ENCODE measurements at regions not wholly inside any gene's neighbourhood (a gene's known extent, or its start where the extent isn't known, plus 50 kb on each side); places are given as distances from the start of the nearest gene placed in this dataset.

GRCh38 chr5:92163906-92164305, 780.8 kb upstream of the ARRDC3 start:
- TF ChIP-seq CTCF (conservative IDR thresholded peaks at IDR 0.05) (no peak), ZFX (IDR thresholded peaks at IDR 0.05) (no peak)
